GF-D8 (cell line): ENCODE measurements at regions not wholly inside any gene's neighbourhood (a gene's known extent, or its start where the extent isn't known, plus 50 kb on each side); places are given as distances from the start of the nearest gene placed in this dataset.
"Not testable (repeated sequence)": the region's sequence is repeated elsewhere in the genome, so short reads cannot be mapped to it uniquely, and the experiment has no call there.

ENCODE experiments used
- DNase-seq: peaks from one replicate; lab custom pipeline; 2025; lab: John Stamatoyannopoulos, UW

- no peak for DNase-seq
These were observed 515.9 kb downstream of the JRKL start for GRCh38 chr11:96905663-96906062.

GRCh38 chr11:96906476-96906875, 516.7 kb downstream of the JRKL start:
- DNase-seq, result no peak

- no peak for DNase-seq
These were observed 536.0 kb downstream of the JRKL start for GRCh38 chr11:96925862-96926261.

GRCh38 chr11:96940227-96940626, 550.4 kb downstream of the JRKL start:
- DNase-seq, result no peak

GRCh38 chr11:96942855-96943254, 553.0 kb downstream of the JRKL start:
- DNase-seq, result no peak

GRCh38 chr11:96943970-96944369, 554.2 kb downstream of the JRKL start:
- no peak for DNase-seq

- DNase-seq, result no peak
These were observed 558.3 kb downstream of the JRKL start for GRCh38 chr11:96948066-96948465.

GRCh38 chr11:96949464-96949863, 559.7 kb downstream of the JRKL start:
- DNase-seq, result no peak

- no peak for DNase-seq
These were observed 564.9 kb downstream of the JRKL start for GRCh38 chr11:96954587-96955242.

GRCh38 chr11:96960476-96960875, 570.7 kb downstream of the JRKL start:
- DNase-seq, result no peak

- DNase-seq, result no peak
These were observed 571.1 kb downstream of the JRKL start for GRCh38 chr11:96960926-96961325.

GRCh38 chr11:96961931-96962330, 572.1 kb downstream of the JRKL start:
- DNase-seq, result no peak

GRCh38 chr11:96963375-96963774, 573.6 kb downstream of the JRKL start:
- DNase-seq, result no peak

- peak; percentile 11 for DNase-seq
These were observed 574.8 kb downstream of the JRKL start for GRCh38 chr11:96964661-96965060.

- DNase-seq, result no peak
These were observed 577.8 kb downstream of the JRKL start for GRCh38 chr11:96967616-96968015.

GRCh38 chr11:96969251-96969650, 579.4 kb downstream of the JRKL start:
- DNase-seq, result no peak

- DNase-seq, result no peak
These were observed 588.9 kb downstream of the JRKL start for GRCh38 chr11:96978751-96979150.

- DNase-seq, result no peak
These were observed 596.7 kb downstream of the JRKL start for GRCh38 chr11:96986516-96986915.

GRCh38 chr11:96990914-96991313, 601.1 kb downstream of the JRKL start:
- DNase-seq, result no peak

GRCh38 chr11:97000481-97000880, 610.7 kb downstream of the JRKL start:
- no peak for DNase-seq

- no peak for DNase-seq
These were observed 617.5 kb downstream of the JRKL start for GRCh38 chr11:97007283-97007682.

GRCh38 chr11:97009613-97010012, 619.8 kb downstream of the JRKL start:
- no peak for DNase-seq

- not testable (repeated sequence) for DNase-seq
These were observed 621.2 kb downstream of the JRKL start for GRCh38 chr11:97010997-97011396.

GRCh38 chr11:97015327-97015726, 625.5 kb downstream of the JRKL start:
- no peak for DNase-seq
